HG03066 (cell line): ENCODE measurements at regions not wholly inside any gene's neighbourhood (a gene's known extent, or its start where the extent isn't known, plus 50 kb on each side); places are given as distances from the start of the nearest gene placed in this dataset.

Source experiments
- ATAC-seq: cut with Tn5 transposase; IDR thresholded peaks from one replicate; pipeline ENCODE4 v1.9.1; 2021; ENCODE audit warnings: low read depth; ENCODE audit not compliant: unreplicated experiment

DNA sequence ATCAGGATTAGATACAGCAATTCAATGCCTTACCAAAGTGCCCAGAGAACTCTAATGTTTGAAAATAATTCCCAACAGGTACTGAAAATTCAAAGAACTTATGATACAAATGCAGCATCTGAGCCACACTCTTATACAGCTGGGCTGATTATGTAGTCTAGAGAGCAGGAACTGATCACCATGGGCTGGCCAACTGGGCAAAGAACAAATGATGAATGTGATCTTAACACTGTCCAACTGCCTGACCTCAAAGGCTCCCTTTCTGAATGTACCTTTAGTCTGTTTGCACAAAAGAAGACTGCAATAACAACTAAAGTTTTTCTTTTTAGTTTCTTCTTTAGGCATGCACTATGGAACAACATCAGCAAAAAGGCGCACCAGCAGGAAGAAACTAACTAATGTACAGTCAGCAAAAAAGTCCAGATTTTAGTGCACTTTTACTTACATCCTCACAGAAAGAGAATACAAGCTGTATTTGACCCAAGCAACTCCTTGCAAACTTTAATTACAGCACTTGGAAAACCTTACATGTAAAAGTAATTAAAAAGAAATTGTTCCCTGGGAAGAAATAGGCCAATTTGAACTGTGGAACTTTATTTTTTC lies 1095.1 kb downstream of the IGSF11 start:
- no peak for ATAC-seq

GRCh38 chr3:117941015-117941414 lies 1093.6 kb downstream of the IGSF11 start:
- no peak for ATAC-seq

DNA sequence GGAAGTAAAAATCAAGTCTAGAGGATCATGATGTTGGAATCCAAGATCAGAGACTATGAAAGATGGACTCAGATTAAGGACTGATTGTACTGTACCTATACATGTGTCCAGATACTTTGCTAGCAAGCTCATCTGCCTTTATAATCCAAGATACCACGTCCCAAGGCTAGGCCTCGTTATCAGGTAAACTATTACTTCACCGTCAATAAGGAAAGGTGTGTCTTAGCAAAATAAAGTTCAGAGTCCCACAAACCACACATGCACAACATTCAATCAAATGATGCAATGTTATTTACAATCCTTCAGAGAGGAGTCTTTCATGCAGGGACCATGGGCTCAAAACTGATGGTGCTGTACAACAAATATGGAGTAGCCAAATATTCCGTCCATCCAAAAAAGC lies 1092.9 kb downstream of the IGSF11 start:
- ATAC-seq, result no peak

- ATAC-seq, result no peak
Measured at GRCh38 chr3:117954131-117954530, 1080.5 kb downstream of the IGSF11 start.

GRCh38 chr3:117955196-117955595 lies 1079.5 kb downstream of the IGSF11 start:
- ATAC-seq, result no peak

DNA sequence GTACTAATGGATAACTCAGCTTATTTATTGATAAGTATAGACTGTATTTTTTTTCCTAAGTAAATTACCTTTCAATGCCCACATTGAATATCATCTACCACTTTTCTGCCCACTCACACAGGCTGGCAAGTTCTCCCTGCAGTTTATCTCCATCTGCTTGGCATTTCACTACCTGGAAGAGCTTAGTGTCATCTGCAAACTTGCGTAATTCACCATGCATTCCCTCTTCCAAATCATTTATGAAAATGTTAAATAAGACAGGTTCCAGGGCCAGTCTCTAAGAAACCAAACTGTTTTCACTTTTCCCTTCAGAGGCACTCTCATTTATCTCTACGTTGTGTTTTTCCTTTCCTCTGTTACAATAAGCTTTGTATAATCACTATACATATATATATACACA lies 1076.6 kb downstream of the IGSF11 start:
- ATAC-seq, result no peak

DNA sequence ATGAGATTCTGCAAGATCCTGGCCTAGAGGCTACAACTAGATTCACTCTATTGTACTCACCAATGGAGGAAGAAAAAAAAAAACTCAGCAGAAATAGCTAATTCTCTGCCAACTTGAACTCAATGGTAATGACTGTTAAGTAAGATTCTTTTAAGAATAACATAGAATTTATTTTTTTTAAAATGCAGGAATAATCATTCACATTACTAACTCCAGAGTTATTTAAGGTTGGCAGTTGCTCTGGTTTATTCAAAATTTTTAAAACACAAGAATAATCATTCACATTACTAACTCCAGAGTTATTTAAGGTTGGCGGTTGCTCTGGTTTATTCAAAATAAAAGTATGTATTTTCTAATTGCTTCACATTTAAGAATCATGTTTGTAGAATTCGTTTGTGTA lies 1071.9 kb downstream of the IGSF11 start:
- ATAC-seq, result no peak

DNA sequence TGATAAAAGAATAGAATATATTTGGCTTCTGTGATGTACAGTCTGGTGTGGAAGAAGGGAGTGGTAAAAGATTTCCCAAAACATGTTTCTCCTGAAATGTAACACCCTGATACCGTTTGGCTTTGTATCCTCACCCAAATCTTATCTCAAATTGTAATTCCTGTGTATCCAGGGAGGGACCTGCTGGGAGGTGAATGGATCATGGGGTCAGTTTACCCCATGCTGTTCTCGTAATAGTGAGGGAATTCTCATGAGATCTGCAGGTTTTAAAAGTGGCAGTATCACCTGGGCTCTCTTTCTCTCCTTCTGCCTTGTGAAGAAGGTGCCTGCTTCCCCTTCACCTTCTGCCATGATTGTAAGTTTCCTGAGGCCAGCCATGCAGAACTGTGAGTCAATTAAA lies 1070.8 kb downstream of the IGSF11 start:
- no peak for ATAC-seq

GRCh38 chr3:117964814-117965213 lies 1069.8 kb downstream of the IGSF11 start:
- ATAC-seq, result no peak

DNA sequence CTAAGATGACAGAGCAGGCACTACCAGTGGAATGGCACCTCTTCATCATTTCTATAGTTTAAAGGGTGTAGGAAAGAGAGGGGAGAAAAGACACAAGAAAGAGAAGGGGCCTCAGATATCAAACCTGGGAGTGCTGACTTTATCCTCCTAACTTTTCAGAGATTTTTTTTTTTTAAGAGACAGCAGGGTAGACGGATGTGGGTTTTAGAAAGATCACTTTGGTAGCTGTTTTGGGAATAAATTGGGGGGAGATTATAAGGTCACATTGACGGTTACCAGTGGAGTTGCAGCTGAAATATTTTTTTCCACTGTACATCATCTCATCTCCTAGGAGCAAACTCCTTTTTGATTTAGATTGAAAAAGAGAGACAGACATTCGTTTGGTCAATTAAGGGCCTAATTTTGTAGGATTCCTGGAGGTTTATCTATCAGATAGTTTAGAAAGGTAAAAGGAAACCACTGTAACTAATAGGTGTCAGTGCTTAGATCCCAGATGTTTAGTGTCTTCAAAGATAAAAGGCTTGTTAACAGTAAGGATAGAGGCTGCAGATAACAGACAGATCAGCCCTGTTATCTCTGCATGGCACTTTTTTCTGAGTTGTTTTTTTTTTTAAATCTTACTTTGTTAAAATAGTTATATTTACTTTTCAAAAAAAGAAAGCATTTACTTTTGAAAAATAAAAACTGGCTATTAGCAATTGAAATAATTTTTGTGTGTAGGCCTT lies 1057.0 kb downstream of the IGSF11 start:
- ATAC-seq, result no peak

DNA sequence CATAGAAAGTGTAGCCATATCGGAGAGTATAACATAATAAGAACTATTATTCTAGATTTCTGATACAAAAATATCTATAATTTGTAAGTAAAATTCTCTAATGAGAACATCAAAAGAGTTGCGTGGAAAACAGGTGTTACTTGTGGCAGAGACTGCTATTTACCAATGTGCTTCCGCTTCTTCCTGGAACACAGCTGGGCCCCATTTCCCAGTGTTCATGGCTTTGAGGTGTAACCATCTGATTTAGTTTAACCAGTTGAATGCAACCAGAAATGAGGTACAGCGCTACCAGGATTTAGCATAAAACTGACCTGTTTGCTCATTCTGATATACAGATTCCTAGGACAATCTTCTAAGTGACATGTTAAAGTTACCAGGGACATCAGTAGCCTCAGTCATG lies 1055.2 kb downstream of the IGSF11 start:
- ATAC-seq, result no peak

DNA sequence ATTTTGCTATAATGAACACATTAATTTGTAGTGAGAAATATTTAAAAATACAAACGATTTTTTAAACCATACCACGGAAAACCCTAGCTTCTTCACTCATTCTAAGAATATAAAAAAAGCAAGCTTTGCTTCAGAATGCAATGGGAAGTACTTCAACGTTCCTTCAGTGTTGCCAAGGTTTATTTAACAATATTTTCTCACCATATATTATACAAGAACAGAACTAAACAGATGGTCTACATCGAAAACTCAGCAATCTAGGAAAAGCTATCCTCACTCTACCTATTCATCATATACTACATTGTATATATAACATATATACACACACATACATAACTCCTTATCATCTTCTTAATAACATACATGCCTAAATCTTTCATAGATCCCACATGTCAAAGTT lies 1047.4 kb downstream of the IGSF11 start:
- no peak for ATAC-seq

DNA sequence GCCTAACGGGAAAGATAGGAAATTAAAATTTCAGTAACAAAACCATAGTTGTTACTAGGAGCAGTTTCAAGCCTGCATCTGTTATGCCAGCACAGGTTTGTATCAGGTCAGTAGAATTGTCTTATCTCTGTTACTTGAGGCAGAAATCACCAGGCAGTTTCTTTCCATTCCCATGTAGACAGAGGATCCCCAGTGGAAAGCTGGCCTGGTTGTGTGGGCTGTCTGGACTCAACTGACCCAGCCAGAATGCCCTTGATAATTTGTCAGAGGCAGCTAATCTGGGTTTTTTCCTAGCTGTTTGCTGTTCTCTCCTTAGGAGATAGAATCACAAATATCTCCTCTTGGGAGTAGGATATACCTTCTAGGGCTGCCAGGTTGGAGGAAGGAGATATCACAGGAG lies 1044.7 kb downstream of the IGSF11 start:
- ATAC-seq, result no peak

GRCh38 chr3:117990627-117991026 lies 1044.0 kb downstream of the IGSF11 start:
- ATAC-seq, result no peak

- ATAC-seq, result no peak
Measured at GRCh38 chr3:117995842-117996437, 1038.7 kb downstream of the IGSF11 start.

GRCh38 chr3:117997201-117998049 lies 1037.2 kb downstream of the IGSF11 start:
- ATAC-seq, result peak; percentile 96

GRCh38 chr3:117998071-117998470 lies 1036.6 kb downstream of the IGSF11 start:
- ATAC-seq, result no peak

GRCh38 chr3:118000219-118000618 lies 1034.4 kb downstream of the IGSF11 start:
- ATAC-seq, result no peak

GRCh38 chr3:118001380-118001779 lies 1033.3 kb downstream of the IGSF11 start:
- no peak for ATAC-seq

- ATAC-seq, result no peak
Measured at GRCh38 chr3:118011910-118012309, 1022.7 kb downstream of the IGSF11 start.

- ATAC-seq, result no peak
Measured at GRCh38 chr3:118029049-118029448, 1005.6 kb downstream of the IGSF11 start.
